GM12878 (cell line): ENCODE measurements at regions not wholly inside any gene's neighbourhood (a gene's known extent, or its start where the extent isn't known, plus 50 kb on each side); places are given as distances from the start of the nearest gene placed in this dataset.

ENCODE experiments used
- BMI1 ChIP-seq: fragments of 450-650 bp; IDR thresholded peaks from 2 replicates; pipeline ENCODE4 v1.6.1; 2016; ENCODE audit warnings: mild to moderate bottlenecking, moderate library complexity, borderline replicate concordance
- NBN ChIP-seq: fragments of 450-650 bp; IDR thresholded peaks from 2 replicates; pipeline ENCODE4 v1.6.1; 2016
- PAX8 ChIP-seq: fragments of 450-650 bp; IDR thresholded peaks from 2 replicates; pipeline ENCODE4 v1.6.1; 2017; ENCODE audit warnings: mild to moderate bottlenecking, moderate library complexity
- SMC3 ChIP-seq: IDR thresholded peaks from 2 replicates; pipeline ENCODE4 v1.6.1; 2011; ENCODE audit warnings: low read length, improper control_type of control experiment, borderline replicate concordance
- SREBF1 ChIP-seq: IDR thresholded peaks from 2 replicates; pipeline ENCODE4 v1.6.1; 2012; ENCODE audit warnings: mild to moderate bottlenecking, low read length
- WRNIP1 ChIP-seq: IDR thresholded peaks from 2 replicates; pipeline ENCODE4 v1.6.1; 2011; ENCODE audit warnings: low read depth, low read length, improper control_type of control experiment, borderline replicate concordance
- ZNF207 ChIP-seq: fragments of 450-650 bp; IDR thresholded peaks from 2 replicates; pipeline ENCODE4 v1.6.1; 2014; ENCODE audit warnings: antibody characterized with exemption, mild to moderate bottlenecking, borderline replicate concordance
- TF ChIP-seq, protein P1 (sequence below): fragments of 450-650 bp; formaldehyde crosslinking; IDR thresholded peaks from 2 replicates; pipeline ENCODE4 v1.4.0; 2022; ENCODE audit warnings: mild to moderate bottlenecking, moderate library complexity
- TF ChIP-seq, protein P2 (sequence below): IDR thresholded peaks from 2 replicates; pipeline ENCODE4 v1.6.1; 2012; ENCODE audit warnings: low read length, inconsistent platforms
- TF ChIP-seq, protein P3 (sequence below): fragments of 450-650 bp; IDR thresholded peaks from 2 replicates; pipeline ENCODE4 v1.6.1; 2016; ENCODE audit warnings: mild to moderate bottlenecking
- TF ChIP-seq, protein P4 (sequence below): fragments of 450-650 bp; formaldehyde crosslinking; IDR thresholded peaks from 2 replicates; pipeline ENCODE4 v1.5.0; 2022; ENCODE audit warnings: mild to moderate bottlenecking, missing genetic modification characterization

DNA sequence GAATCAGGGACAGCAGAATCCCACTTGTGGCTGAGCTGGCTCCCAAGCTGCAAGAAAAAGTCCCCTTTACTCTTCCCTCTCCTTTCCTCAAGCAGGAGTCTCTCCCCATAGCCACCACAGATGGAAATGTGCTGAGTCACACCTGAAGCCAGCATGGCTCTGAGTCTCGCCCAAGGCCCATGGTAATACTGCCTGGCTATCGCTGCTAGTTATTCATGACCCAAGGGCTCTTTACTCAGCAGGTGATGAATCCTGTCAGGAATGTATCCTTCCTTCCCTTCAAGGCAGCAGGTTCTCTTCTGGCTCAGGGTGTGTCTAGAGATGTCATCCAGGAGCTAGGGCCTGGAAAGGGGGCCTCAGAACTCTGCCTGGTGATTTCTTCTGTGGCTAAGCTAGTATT, 403.3 kb upstream of the PTPRD start (continued):
- TF ChIP-seq, protein P1, sequence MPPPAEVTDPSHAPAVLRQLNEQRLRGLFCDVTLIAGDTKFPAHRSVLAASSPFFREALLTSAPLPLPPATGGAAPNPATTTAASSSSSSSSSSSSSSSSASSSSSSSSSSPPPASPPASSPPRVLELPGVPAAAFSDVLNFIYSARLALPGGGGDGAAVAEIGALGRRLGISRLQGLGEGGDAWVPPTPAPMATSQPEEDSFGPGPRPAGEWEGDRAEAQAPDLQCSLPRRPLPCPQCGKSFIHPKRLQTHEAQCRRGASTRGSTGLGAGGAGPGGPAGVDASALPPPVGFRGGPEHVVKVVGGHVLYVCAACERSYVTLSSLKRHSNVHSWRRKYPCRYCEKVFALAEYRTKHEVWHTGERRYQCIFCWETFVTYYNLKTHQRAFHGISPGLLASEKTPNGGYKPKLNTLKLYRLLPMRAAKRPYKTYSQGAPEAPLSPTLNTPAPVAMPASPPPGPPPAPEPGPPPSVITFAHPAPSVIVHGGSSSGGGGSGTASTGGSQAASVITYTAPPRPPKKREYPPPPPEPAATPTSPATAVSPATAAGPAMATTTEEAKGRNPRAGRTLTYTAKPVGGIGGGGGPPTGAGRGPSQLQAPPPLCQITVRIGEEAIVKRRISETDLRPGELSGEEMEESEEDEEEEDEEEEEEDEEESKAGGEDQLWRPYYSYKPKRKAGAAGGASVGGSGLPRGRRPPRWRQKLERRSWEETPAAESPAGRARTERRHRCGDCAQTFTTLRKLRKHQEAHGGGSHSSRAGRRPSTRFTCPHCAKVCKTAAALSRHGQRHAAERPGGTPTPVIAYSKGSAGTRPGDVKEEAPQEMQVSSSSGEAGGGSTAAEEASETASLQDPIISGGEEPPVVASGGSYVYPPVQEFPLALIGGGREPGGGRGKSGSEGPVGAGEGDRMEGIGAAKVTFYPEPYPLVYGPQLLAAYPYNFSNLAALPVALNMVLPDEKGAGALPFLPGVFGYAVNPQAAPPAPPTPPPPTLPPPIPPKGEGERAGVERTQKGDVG (CRISPR knock-in tag) = no peak
- TF ChIP-seq PAX8 = no peak
- TF ChIP-seq SREBF1 = no peak
- TF ChIP-seq, protein P2, sequence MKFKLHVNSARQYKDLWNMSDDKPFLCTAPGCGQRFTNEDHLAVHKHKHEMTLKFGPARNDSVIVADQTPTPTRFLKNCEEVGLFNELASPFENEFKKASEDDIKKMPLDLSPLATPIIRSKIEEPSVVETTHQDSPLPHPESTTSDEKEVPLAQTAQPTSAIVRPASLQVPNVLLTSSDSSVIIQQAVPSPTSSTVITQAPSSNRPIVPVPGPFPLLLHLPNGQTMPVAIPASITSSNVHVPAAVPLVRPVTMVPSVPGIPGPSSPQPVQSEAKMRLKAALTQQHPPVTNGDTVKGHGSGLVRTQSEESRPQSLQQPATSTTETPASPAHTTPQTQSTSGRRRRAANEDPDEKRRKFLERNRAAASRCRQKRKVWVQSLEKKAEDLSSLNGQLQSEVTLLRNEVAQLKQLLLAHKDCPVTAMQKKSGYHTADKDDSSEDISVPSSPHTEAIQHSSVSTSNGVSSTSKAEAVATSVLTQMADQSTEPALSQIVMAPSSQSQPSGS = no peak
- TF ChIP-seq WRNIP1 = no peak
- TF ChIP-seq NBN = no peak
- TF ChIP-seq BMI1 = no peak
- TF ChIP-seq, protein P3, sequence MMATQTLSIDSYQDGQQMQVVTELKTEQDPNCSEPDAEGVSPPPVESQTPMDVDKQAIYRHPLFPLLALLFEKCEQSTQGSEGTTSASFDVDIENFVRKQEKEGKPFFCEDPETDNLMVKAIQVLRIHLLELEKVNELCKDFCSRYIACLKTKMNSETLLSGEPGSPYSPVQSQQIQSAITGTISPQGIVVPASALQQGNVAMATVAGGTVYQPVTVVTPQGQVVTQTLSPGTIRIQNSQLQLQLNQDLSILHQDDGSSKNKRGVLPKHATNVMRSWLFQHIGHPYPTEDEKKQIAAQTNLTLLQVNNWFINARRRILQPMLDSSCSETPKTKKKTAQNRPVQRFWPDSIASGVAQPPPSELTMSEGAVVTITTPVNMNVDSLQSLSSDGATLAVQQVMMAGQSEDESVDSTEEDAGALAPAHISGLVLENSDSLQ = no peak
- TF ChIP-seq, protein P4, sequence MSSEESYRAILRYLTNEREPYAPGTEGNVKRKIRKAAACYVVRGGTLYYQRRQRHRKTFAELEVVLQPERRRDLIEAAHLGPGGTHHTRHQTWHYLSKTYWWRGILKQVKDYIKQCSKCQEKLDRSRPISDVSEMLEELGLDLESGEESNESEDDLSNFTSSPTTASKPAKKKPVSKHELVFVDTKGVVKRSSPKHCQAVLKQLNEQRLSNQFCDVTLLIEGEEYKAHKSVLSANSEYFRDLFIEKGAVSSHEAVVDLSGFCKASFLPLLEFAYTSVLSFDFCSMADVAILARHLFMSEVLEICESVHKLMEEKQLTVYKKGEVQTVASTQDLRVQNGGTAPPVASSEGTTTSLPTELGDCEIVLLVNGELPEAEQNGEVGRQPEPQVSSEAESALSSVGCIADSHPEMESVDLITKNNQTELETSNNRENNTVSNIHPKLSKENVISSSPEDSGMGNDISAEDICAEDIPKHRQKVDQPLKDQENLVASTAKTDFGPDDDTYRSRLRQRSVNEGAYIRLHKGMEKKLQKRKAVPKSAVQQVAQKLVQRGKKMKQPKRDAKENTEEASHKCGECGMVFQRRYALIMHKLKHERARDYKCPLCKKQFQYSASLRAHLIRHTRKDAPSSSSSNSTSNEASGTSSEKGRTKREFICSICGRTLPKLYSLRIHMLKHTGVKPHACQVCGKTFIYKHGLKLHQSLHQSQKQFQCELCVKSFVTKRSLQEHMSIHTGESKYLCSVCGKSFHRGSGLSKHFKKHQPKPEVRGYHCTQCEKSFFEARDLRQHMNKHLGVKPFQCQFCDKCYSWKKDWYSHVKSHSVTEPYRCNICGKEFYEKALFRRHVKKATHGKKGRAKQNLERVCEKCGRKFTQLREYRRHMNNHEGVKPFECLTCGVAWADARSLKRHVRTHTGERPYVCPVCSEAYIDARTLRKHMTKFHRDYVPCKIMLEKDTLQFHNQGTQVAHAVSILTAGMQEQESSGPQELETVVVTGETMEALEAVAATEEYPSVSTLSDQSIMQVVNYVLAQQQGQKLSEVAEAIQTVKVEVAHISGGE (CRISPR knock-in tag) = no peak
- no peak for TF ChIP-seq SMC3
- no peak for TF ChIP-seq ZNF207
